CD14-positive monocyte (primary cell): ENCODE measurements at regions not wholly inside any gene's neighbourhood (a gene's known extent, or its start where the extent isn't known, plus 50 kb on each side); places are given as distances from the start of the nearest gene placed in this dataset.

Experiments
- DNase-seq, 3 donors: peaks; one replicate each; pipeline ENCODE4 v3.0.0-alpha.2; 2011 to 2022
- H2AFZ ChIP-seq: 2 replicates; pipeline ENCODE4 v1.6.0; 2012; ENCODE audit warnings: mild to moderate bottlenecking, low read depth, low read length, inconsistent platforms; ENCODE audit not compliant: insufficient read depth, poor library complexity, severe bottlenecking
- H3K27ac ChIP-seq, 2 donors: 1 replicate in 1 of 2; 2 replicates in 1 of 2; pipeline ENCODE4 v1.5.1; 2012 to 2013; ENCODE audit warnings: low read length in 2 of 2, control low read depth in 1 of 2, inconsistent platforms in 1 of 2, low read depth in 1 of 2, mild to moderate bottlenecking in 1 of 2
- H3K27me3 ChIP-seq, 2 donors: one replicate each; pipeline versions ENCODE4 v1.6.0 to v1.6.1; 2011 to 2013; ENCODE audit warnings: low read length in 2 of 2; ENCODE audit not compliant: control insufficient read depth in 2 of 2, insufficient read depth in 2 of 2
- H3K36me3 ChIP-seq, 2 donors: replicated peaks in 1 of 2; 1 replicate in 1 of 2; 2 replicates in 1 of 2; pipeline versions ENCODE4 v1.5.1 to v1.6.1; 2012 to 2013; ENCODE audit warnings: low read length in 2 of 2, control low read depth in 1 of 2, inconsistent platforms in 1 of 2, mild to moderate bottlenecking in 1 of 2; ENCODE audit not compliant: insufficient read depth in 2 of 2, control insufficient read depth in 1 of 2
- H3K4me1 ChIP-seq, 2 donors: 1 replicate in 1 of 2; 2 replicates in 1 of 2; pipeline versions ENCODE4 v1.5.1 to v1.6.1; 2012 to 2013; ENCODE audit warnings: low read length in 2 of 2, control low read depth in 1 of 2, inconsistent platforms in 1 of 2, mild to moderate bottlenecking in 1 of 2, moderate library complexity in 1 of 2; ENCODE audit not compliant: insufficient read depth in 2 of 2, control insufficient read depth in 1 of 2
- H3K4me2 ChIP-seq: replicated peaks from 2 replicates; pipeline ENCODE3; 2012; ENCODE audit warnings: low read length, moderate library complexity, mild to moderate bottlenecking; ENCODE audit not compliant: poor library complexity, severe bottlenecking; ENCODE audit errors: extremely low read depth
- H3K4me3 ChIP-seq, 3 experiments: fragments of 200-600 bp in 1 of 3; sonication (generic) in 1 of 3; replicated peaks in 1 of 3; 1 replicate in 2 of 3; 2 replicates in 1 of 3; pipeline ENCODE4 v1.5.1; 2011 to 2013; ENCODE audit warnings: low read length in 3 of 3, mild to moderate bottlenecking in 3 of 3, control low read depth in 2 of 3, low read depth in 2 of 3, inconsistent platforms in 1 of 3, moderate library complexity in 1 of 3
- H3K79me2 ChIP-seq: 2 replicates; pipeline ENCODE4 v1.6.0; 2012; ENCODE audit warnings: mild to moderate bottlenecking, control low read depth, inconsistent platforms, low read length, moderate library complexity; ENCODE audit not compliant: insufficient read depth
- H3K9ac ChIP-seq: 2 replicates; pipeline ENCODE4 v1.6.0; 2017; ENCODE audit warnings: low read length, mild to moderate bottlenecking; ENCODE audit not compliant: insufficient read depth, poor library complexity, severe bottlenecking
- H3K9me3 ChIP-seq, 2 donors: replicated peaks in 1 of 2; 1 replicate in 1 of 2; 2 replicates in 1 of 2; pipeline versions ENCODE4 v1.5.1 to v1.6.1; 2012 to 2013; ENCODE audit warnings: low read length in 2 of 2, control low read depth in 1 of 2; ENCODE audit not compliant: control insufficient read depth in 1 of 2, insufficient read depth in 1 of 2
- H4K20me1 ChIP-seq: 2 replicates; pipeline ENCODE4 v1.6.0; 2012; ENCODE audit warnings: mild to moderate bottlenecking, low read length, control low read depth, moderate library complexity; ENCODE audit not compliant: insufficient read depth
- H3K27ac Mint-ChIP-seq, 7 donors: one replicate each; pipeline ENCODE4 v1.8.0; 2020; ENCODE audit warnings: mild to moderate bottlenecking in 7 of 7, mixed read lengths in 7 of 7, moderate library complexity in 6 of 7, inconsistent platforms in 2 of 7
- H3K27me3 Mint-ChIP-seq, 3 donors: one replicate each; pipeline ENCODE4 v1.8.0; 2021 to 2022; ENCODE audit warnings: low read depth in 3 of 3, mild to moderate bottlenecking in 3 of 3, mixed read lengths in 3 of 3, moderate library complexity in 3 of 3, inconsistent platforms in 1 of 3
- H3K36me3 Mint-ChIP-seq, 2 donors: one replicate each; pipeline ENCODE4 v1.8.0; 2020; ENCODE audit warnings: mixed read lengths in 2 of 2, inconsistent platforms in 1 of 2, mild to moderate bottlenecking in 1 of 2
- H3K4me1 Mint-ChIP-seq: one replicate; pipeline ENCODE4 v1.8.0; 2020; ENCODE audit warnings: mild to moderate bottlenecking, mixed read lengths
- H3K4me3 Mint-ChIP-seq, 2 donors: one replicate each; pipeline ENCODE4 v1.8.0; 2020; ENCODE audit warnings: mild to moderate bottlenecking in 2 of 2, mixed read lengths in 2 of 2, moderate library complexity in 1 of 2
- H3K9me3 Mint-ChIP-seq, 7 donors: one replicate each; pipeline ENCODE4 v1.8.0; 2020 to 2022; ENCODE audit warnings: mixed read lengths in 7 of 7, mild to moderate bottlenecking in 6 of 7, moderate library complexity in 6 of 7, inconsistent platforms in 2 of 7
- WGBS: methylation state at CpG from one replicate; pipeline ENCODE4 v1.1.5; 2013; ENCODE audit warnings: missing lambda C conversion rate; ENCODE audit not compliant: insufficient coverage; 5-methylcytosine and 5-hydroxymethylcytosine counted together
- intact Hi-C, 2 donors: fragments of 100-400 bp; cut with micrococcal nuclease; formaldehyde crosslinking; loops; one replicate each; pipeline versions ENCODE4 v1.15.0 to v1.15.1; 2023
- TF ChIP-seq, protein P1 (sequence below): fragments of 200-600 bp; IDR thresholded peaks from one replicate; pipeline ENCODE4 v1.8.0; 2022; ENCODE audit warnings: antibody characterized with exemption, mild to moderate bottlenecking

DNA sequence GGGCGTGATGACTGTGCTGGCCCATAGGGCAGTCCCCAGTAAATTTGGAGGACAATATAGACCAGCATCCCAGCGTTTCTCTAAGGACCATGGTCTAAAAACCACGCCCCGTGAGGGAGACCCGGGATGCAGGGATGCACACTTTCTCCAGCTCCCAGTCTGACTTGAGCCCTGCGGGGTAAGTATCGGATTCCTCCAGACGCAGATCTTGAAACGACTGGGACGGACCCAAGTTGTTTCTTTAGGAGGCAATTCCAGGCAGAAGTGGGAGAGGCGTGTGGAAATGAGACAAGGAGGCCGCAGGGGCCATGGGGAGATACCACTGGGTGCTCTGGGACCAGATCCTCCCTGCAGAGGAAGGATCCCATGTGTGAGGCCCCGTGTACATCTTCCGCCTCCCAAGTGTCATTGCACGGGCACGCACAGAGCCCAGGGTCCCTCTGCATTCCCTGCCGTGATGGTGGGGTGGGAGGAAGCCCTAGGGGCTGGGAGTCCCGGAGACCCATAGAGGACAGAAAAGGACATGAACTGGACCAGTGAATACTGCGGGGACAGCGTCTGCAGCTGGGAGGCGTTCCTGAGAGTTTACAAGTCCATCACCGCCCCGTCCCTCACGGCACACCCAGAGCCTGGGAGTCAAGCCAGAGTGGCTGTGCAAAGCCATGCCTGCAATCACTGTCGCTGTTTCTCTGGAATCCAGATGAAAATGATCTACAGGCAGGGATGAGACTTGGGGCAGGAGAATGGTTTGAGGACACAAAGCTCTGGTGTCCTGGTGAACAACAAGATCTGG, 522.9 kb downstream of the CDH26 start:
- H3K9me3 ChIP-seq, result no peaks in the 10 kb centered on the region
- H3K4me3 ChIP-seq, result no peak overlapping the region
- Mint-ChIP-seq H3K27ac (no peak overlapping the region), H3K4me3 (no peak overlapping the region), H3K36me3 (no peaks in the 10 kb centered on the region), H3K9me3 (peaks cover 0 to 3% (median 0%) of the 10 kb centered on the region in 7 donors), H3K27me3 (peaks cover 11 to 20% (median 15%) of the 10 kb centered on the region in 3 donors), H3K4me1 (peaks cover 8% of the 10 kb centered on the region)
- H3K4me2 ChIP-seq, result no peak overlapping the region
- H3K79me2 ChIP-seq, result no peaks in the 10 kb centered on the region
- H3K27ac ChIP-seq, result no peak overlapping the region
- no peaks in the 10 kb centered on the region for H3K4me1 ChIP-seq
- no peaks in the 10 kb centered on the region for H3K27me3 ChIP-seq
- DNase-seq, result no peak
- intact Hi-C loops, result no loop called here
- no peaks in the 10 kb centered on the region for H3K36me3 ChIP-seq
- H3K9ac ChIP-seq, result no peak overlapping the region
- TF ChIP-seq, protein P1, sequence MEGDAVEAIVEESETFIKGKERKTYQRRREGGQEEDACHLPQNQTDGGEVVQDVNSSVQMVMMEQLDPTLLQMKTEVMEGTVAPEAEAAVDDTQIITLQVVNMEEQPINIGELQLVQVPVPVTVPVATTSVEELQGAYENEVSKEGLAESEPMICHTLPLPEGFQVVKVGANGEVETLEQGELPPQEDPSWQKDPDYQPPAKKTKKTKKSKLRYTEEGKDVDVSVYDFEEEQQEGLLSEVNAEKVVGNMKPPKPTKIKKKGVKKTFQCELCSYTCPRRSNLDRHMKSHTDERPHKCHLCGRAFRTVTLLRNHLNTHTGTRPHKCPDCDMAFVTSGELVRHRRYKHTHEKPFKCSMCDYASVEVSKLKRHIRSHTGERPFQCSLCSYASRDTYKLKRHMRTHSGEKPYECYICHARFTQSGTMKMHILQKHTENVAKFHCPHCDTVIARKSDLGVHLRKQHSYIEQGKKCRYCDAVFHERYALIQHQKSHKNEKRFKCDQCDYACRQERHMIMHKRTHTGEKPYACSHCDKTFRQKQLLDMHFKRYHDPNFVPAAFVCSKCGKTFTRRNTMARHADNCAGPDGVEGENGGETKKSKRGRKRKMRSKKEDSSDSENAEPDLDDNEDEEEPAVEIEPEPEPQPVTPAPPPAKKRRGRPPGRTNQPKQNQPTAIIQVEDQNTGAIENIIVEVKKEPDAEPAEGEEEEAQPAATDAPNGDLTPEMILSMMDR, result no peak
- no peak overlapping the region for H2AFZ ChIP-seq
- H4K20me1 ChIP-seq, result no peaks in the 10 kb centered on the region
- WGBS, result 87% methylated on average over 24 of the region's 25 CpGs

DNA sequence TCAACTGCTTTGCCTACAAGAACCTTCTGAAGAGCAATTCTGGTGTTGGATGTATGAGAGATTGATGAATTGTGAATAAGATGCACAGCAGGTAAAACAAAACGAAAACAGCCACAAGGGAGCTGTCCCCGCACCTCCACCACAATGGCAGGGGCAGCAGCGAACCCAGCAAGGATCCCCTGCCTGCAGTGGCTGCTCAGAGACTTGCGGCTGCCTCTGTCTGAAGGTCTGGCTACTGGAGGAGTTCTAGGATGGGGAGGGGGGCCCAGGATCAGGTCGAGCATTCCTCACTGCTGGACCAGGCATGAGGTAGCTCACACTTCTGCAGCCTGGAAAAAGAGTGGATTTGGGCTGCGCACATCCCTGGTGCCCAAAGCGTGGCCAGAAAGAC, 523.5 kb downstream of the CDH26 start:
- Histone ChIP-seq H2AFZ (no peak overlapping the region), H3K36me3 (no peaks in the 10 kb centered on the region), H3K9me3 (no peaks in the 10 kb centered on the region), H3K4me2 (no peak overlapping the region), H4K20me1 (no peaks in the 10 kb centered on the region), H3K79me2 (no peaks in the 10 kb centered on the region), H3K4me3 (no peak overlapping the region), H3K9ac (no peak overlapping the region), H3K27me3 (no peaks in the 10 kb centered on the region), H3K27ac (no peak overlapping the region), H3K4me1 (no peaks in the 10 kb centered on the region)
- TF ChIP-seq, protein P1, result no peak
- 67% methylated on average over 5 of the region's 7 CpGs for WGBS
- Mint-ChIP-seq H3K9me3 (peaks cover 0 to 3% (median 0%) of the 10 kb centered on the region in 7 donors), H3K36me3 (no peaks in the 10 kb centered on the region), H3K4me3 (no peak overlapping the region), H3K4me1 (peaks cover 8% of the 10 kb centered on the region), H3K27ac (no peak overlapping the region), H3K27me3 (peaks cover 10 to 20% (median 11%) of the 10 kb centered on the region in 3 donors)
- intact Hi-C loops, result no loop called here
- no peak for DNase-seq
